ENCODE measurements at regions not wholly inside any gene's neighbourhood (a gene's known extent, or its start where the extent isn't known, plus 50 kb on each side); places are given as distances from the start of the nearest gene placed in this dataset.

- H3K4me2 ChIP-seq (ENCODE audit: insufficient read depth, low read length): no peak overlapping the region
- CTCF ChIA-PET (ENCODE audit: low intra/inter-chr PET ratio): no interaction called here
- no TSS peak for BruUV-seq (replicated peaks)
- no peaks in the 10 kb centered on the region for H3K27me3 ChIP-seq (ENCODE audit: control insufficient read depth in 2 of 2, insufficient read depth in 2 of 2, low read length in 2 of 2)
- POLR2A ChIA-PET: no interaction called here
- H3K9ac ChIP-seq (ENCODE audit: insufficient read depth in 1 of 2, low read depth in 2 of 2, low read length in 2 of 2): no peak overlapping the region
- no peaks in the 10 kb centered on the region for H3K9me3 ChIP-seq (replicated peaks; ENCODE audit: control insufficient read depth, insufficient read depth, low read depth, low read length)
- H4K20me1 ChIP-seq (replicated peaks; ENCODE audit: control insufficient read depth, insufficient read depth, low read length): no peaks in the 10 kb centered on the region
- no peak overlapping the region for H3K4me3 ChIP-seq
- WGBS (ENCODE audit: insufficient coverage, low coverage, missing lambda C conversion rate): 9% methylated on average over 4 of the region's 4 CpGs
- no peaks in the 10 kb centered on the region for H3K36me3 ChIP-seq (ENCODE audit: control insufficient read depth, insufficient read depth, low read length)
- in situ Hi-C loops (cut with MboI) (no loop called here), intact Hi-C loops (cut with micrococcal nuclease) (no loop called here)
- H3K27ac ChIP-seq (ENCODE audit: extremely low read depth, low read depth, low read length): no peak overlapping the region
- no peak overlapping the region for H2AFZ ChIP-seq (ENCODE audit: low read depth, low read length)
- peak; percentile 47; the same call in 1 of the 2 replicates for TF ChIP-seq C11orf30 (IDR thresholded peaks at IDR 0.05; ENCODE audit: low read depth)
- no peak for TF ChIP-seq SIN3A (IDR thresholded peaks at IDR 0.05; ENCODE audit: borderline replicate concordance in 2 of 2, control insufficient read depth in 1 of 2, low read depth in 2 of 2, low read length in 2 of 2)
- peak; percentile 48; the same call in 1 of the 2 replicates for TF ChIP-seq ZNF583 (CRISPR knock-in tag; IDR thresholded peaks at IDR 0.05)
- peak; percentile 54; the same call in 1 of the 2 replicates for TF ChIP-seq ZNF316 (IDR thresholded peaks at IDR 0.05)
- peak; percentile 48 for TF ChIP-seq MAFG (tag; conservative IDR thresholded peaks at IDR 0.05)
- peak; percentile 9; the same call in 1 of the 2 replicates for TF ChIP-seq MAFK (IDR thresholded peaks at IDR 0.05; ENCODE audit: low read length)
- no peak for TF ChIP-seq EGR1 (conservative IDR thresholded peaks at IDR 0.05)
- TF ChIP-seq ZNF778 (CRISPR knock-in tag; IDR thresholded peaks at IDR 0.05): no peak
- no peak for TF ChIP-seq MED1 (CRISPR knock-in tag; IDR thresholded peaks at IDR 0.05; ENCODE audit: borderline replicate concordance)
- H3K9me1 ChIP-seq (ENCODE audit: control insufficient read depth, insufficient read depth, low read length): no peaks in the 10 kb centered on the region
- DNase-seq (ENCODE audit: extremely low read depth in 1 of 4, low spot score in 3 of 4) (no peak), ATAC-seq (no peak), FAIRE-seq (no peak)
- H3K4me1 ChIP-seq (replicated peaks in 1 of 2; ENCODE audit: control insufficient read depth in 2 of 2, insufficient read depth in 2 of 2, low read length in 2 of 2): no peaks in the 10 kb centered on the region
- H3K79me2 ChIP-seq (ENCODE audit: control insufficient read depth, insufficient read depth, low read length): no peaks in the 10 kb centered on the region
Observed at GRCh38 chr1:194196562-194196961, 1010.1 kb upstream of the B3GALT2 start.

Data from K562 (cell line).